HG03558 (cell line): ENCODE measurements at regions not wholly inside any gene's neighbourhood (a gene's known extent, or its start where the extent isn't known, plus 50 kb on each side); places are given as distances from the start of the nearest gene placed in this dataset.
A peak's percentile ranks its signal among the peaks of the same experiment; 100 is the strongest.

Experiments
- ATAC-seq: cut with Tn5 transposase; IDR thresholded peaks from one replicate; pipeline ENCODE4 v1.9.1; 2021; ENCODE audit warnings: moderate number of reproducible peaks; ENCODE audit not compliant: unreplicated experiment; ENCODE audit errors: extremely low read depth

DNA sequence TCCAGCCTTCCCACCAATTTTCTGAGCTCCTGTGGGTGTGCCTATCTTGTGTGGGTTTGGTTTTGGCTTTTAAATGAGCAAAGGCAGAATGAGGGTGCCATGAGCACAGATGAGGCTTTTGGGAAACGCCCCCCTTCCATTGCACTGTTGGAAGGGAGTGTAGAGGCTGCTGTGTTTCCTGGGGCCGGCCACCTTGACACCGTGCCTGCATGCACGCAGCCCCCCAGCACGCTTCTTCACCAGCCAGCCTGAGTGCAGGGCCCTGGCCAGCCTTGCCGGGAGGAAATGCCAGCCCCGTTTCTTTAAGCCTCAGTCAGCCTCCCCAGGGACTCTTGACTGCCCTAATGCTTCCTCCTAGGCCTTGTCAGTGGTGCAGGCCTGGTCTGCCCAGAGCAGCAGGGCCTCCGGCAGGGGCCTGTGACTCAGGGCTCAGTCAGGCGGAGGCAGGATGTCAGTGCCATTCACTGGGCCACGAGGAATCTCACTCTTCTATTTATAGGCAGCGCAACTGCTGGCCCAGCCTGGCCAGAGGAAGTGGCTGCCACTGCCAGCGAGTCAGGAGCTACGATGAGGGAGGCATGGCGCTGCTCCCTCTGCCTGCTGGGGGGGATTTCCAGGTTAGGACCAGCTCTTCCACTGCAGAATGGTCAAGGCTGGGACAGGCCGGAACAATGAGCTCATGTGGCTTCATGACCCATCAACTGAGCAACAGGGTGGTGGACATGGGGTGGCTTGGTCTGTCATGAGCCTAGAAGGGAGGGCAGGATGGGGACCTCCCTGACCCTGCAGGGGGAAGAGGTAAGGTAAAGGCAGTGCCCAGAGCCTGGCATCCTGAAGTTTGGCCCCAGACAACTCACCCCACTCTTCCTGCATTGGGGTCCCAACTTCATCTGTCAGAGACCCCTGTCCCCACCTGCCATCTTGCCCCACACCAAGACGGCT lies 205.2 kb downstream of the RAB11FIP4 start:
- peak; percentile 77 for ATAC-seq

DNA sequence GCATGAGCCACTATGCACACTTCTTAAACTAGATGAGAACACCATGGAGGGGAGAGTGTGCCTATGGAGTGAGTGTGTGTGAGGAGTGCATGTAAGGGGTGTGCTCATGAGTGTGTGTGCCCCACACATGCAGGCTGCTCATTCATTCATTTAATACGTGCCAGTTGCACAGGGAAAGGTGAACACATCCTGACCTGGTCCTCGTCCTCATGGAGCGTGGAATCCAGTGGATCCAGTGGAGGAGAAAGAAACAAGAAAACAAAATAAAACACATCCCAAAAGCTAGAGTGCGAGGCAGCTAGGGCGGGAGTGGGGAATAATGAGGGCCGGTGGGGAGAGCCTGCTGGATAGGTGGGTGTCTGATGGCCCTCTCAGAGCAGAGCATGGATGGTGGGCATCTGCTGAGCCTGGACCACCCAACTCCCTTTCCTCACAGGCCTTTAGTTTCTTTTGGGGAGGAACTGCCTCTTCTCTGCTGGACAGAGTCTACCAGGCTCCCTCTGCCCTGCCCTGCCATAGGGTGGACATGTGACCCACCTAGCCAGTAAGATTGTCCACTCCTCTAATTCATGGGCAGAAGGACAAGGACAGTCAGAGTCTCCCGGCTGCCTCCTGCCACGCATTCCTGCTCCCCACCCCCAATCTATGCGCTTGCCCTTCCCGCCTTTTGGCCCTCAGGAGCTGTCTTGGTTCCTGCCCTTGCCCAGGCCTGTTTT lies 204.3 kb downstream of the RAB11FIP4 start:
- ATAC-seq: no peak

DNA sequence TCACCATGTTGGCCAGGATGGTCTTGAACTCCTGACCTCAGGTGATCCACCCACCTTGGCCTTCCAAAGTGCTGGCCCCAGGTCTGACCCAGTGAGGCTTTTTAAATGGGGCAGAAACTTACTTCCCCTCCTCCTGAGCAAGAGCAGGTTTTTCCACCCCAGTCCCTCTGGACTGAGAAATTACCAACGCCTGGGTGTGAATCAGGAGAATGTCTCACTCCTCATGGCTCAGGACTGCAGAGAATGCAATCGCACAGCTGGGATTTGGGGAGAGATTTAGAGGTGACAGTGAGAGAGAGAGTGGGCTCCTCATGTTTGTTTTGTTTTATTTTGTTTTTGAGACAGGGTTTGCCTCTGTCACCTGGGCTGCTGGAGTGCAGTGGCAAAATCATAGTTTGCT lies 203.6 kb downstream of the RAB11FIP4 start:
- no peak for ATAC-seq

DNA sequence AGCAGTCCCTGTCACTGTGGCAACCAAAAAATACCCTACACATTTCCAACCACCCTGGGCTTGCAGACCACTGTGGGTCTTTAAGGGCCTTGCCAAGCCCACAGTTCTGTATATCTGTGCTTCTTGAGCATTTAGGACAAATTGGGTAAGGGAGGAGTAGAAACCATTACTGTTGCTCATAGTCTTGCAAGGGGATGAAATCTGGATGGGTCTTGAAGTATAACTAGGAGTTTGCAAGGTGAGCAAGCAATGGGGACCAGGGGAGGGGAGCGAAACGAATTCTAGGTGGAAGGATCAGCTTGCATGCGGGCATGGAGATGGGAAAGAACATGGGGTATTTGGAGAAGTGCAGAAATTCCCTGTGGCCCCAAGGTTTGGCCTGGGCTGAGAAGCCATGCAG lies 202.9 kb downstream of the RAB11FIP4 start:
- no peak for ATAC-seq

DNA sequence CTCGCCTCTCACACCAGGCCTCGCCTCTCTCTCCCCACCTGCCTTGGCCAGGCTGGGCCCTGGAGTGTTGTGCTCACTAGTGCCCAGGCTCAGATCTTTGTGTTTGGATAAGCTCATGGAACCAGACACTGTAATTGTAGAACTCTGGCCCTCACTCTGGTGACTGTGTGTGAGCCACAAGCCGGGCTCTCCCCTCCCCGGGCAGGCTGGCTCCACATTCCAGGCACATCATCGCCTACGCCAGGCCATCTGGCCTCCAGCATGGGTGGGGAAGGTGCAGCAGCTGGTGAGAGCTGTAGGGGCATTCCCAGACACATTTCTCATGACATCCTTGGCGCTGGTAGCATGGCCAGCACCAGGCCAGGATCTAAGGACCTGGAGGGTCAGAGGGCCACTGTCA lies 202.3 kb downstream of the RAB11FIP4 start:
- ATAC-seq: no peak

DNA sequence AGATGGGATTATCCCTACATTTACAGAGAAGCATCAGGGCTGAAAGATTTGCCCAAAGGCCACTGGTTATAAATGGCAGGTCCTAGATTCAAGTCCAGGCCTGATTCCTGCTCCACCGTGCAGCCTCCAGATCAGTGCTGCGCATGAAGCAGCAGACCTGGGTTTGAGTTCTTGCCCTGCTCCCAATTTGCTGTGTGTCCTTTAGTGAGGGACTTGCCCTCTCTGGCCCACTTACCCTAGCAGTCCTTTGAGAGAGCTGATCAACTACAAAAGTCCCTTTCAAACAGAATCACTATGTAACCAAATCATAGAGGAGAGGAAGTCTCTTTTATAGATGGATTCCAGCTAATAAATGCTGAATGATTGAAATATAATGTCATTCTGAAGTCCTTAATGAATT lies 200.4 kb downstream of the RAB11FIP4 start:
- ATAC-seq: no peak

DNA sequence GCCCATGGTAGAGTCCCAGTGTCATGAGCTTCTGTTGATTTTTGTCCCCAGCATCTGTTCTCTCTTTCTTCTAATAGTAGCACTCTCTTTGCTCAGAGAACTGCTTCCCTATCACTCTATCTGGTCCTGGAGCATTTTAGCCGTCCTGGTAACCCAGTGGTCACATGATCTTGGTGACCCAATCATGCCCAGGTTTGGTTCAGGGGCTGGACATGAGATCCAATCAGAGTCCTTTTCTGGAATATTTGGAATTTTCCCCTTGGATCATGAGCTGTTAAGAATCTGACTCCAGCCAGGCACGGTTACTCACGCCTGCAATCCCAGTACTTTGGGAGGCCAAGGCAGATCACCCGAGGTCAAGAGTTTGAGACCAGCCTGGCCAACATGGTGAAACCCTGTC lies 197.0 kb downstream of the RAB11FIP4 start:
- no peak for ATAC-seq

DNA sequence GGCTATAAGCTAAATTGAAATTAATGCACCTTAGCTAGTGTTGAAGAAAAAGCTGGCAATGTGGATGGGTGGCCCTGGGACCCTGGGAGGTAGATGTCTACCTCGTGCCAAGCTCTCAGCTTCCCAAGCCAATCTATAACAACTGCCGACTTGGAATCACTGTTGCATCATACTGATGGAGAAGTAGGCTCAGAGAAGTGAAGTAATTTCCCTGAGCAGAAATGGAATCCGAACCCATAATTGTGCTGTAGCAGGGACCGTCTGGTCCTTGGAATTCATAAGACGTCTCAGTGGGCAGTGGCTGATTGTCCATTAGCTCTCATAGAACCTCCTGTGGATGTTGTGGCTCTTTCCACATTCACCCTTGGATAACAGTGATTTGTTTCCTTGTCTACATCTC lies 196.6 kb downstream of the RAB11FIP4 start:
- ATAC-seq: no peak
